ENCODE measurements at regions not wholly inside any gene's neighbourhood (a gene's known extent, or its start where the extent isn't known, plus 50 kb on each side); places are given as distances from the start of the nearest gene placed in this dataset.

GRCh38 chr6:16982807-16983206 is 119.0 kb upstream of the STMND1 start:
- H3K27me3 ChIP-seq (ENCODE audit: control insufficient read depth in 5 of 5, insufficient read depth in 4 of 5, low read length in 5 of 5) = no peaks in the 10 kb centered on the region
- H3K27ac ChIP-seq (ENCODE audit: low read depth, low read length) = no peak overlapping the region
- H3K4me3 ChIP-seq (ENCODE audit: low read depth in 1 of 5, low read length in 5 of 5) = no peak overlapping the region
- H3K4me1 ChIP-seq (ENCODE audit: control insufficient read depth in 5 of 5, insufficient read depth in 5 of 5, low read length in 5 of 5) = peaks cover 3 to 24% (median 11%) of the 10 kb centered on the region in 5 donors
- H3K9ac ChIP-seq (ENCODE audit: low read length in 5 of 5) = no peak overlapping the region
- no peaks in the 10 kb centered on the region for H3K36me3 ChIP-seq (ENCODE audit: control insufficient read depth in 5 of 5, insufficient read depth in 5 of 5, low read length in 5 of 5)
- H3K9me3 ChIP-seq (ENCODE audit: control insufficient read depth in 5 of 5, low read length in 5 of 5) = no peaks in the 10 kb centered on the region

DNA sequence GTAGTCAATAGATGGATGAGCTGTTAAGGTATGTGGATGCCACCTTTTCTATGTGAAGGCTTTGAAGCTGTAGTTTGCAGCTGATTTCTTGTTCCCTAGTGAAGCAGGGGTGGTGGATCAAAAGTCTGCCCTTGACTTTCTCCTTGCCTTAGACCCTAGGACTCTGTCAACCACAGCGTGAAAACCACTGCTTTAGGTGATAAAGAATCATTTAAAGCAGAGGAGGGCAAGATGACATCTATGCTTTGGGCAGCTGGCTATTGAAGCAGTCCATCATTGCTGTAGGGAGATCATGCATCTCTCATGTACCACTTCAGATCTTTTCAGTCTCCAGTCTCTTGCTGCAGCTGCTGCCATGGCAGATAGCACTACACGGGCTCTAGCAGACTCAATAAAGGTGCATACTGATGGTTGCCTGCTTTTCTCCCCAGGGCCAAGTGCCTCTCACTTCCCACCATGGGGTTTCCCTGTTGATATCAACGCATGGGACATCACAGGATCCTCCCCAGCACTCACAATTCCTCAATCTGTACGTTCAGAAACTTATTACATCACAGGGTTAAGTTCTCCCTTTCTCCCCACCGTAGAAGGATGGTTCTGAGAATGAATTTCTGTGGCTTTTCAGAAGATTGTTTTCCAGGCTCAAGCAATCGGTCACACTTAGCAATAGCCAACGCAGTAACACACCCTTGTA is 122.0 kb upstream of the STMND1 start:
- H3K27ac ChIP-seq (ENCODE audit: low read depth, low read length) = no peak overlapping the region
- H3K9me3 ChIP-seq (ENCODE audit: control insufficient read depth in 5 of 5, low read length in 5 of 5) = no peaks in the 10 kb centered on the region
- H3K36me3 ChIP-seq (ENCODE audit: control insufficient read depth in 5 of 5, insufficient read depth in 5 of 5, low read length in 5 of 5) = no peaks in the 10 kb centered on the region
- no peak overlapping the region for H3K4me3 ChIP-seq (ENCODE audit: low read depth in 1 of 5, low read length in 5 of 5)
- H3K4me1 ChIP-seq (ENCODE audit: control insufficient read depth in 5 of 5, insufficient read depth in 5 of 5, low read length in 5 of 5) = peaks cover 0 to 5% (median 0%) of the 10 kb centered on the region in 5 donors
- H3K9ac ChIP-seq (ENCODE audit: low read length in 5 of 5) = no peak overlapping the region
- no peaks in the 10 kb centered on the region for H3K27me3 ChIP-seq (ENCODE audit: control insufficient read depth in 5 of 5, insufficient read depth in 4 of 5, low read length in 5 of 5)

DNA sequence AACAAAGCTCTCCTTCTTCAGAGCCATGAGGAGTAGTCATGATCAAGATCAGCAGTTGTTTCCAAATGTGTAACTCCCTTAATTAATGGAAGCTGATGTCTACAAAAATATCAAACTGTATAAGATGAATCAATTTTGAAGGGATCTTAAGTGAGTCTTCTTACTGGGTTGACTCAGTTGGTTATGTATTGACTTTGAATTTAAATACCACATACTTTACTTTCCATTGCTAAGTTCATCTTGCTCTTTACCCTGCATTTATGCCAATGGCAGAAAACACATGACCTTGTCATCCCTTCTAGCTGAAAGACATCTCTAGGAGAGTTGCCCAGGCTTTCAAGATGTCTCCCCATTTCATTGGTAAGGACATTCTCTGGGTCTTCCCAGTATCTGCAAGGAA is 123.2 kb upstream of the STMND1 start:
- H3K9me3 ChIP-seq (ENCODE audit: control insufficient read depth in 5 of 5, low read length in 5 of 5) = no peaks in the 10 kb centered on the region
- H3K9ac ChIP-seq (ENCODE audit: low read length in 5 of 5) = no peak overlapping the region
- H3K4me1 ChIP-seq (ENCODE audit: control insufficient read depth in 5 of 5, insufficient read depth in 5 of 5, low read length in 5 of 5) = peaks cover 0 to 5% (median 0%) of the 10 kb centered on the region in 5 donors
- H3K4me3 ChIP-seq (ENCODE audit: low read depth in 1 of 5, low read length in 5 of 5) = no peak overlapping the region
- no peaks in the 10 kb centered on the region for H3K36me3 ChIP-seq (ENCODE audit: control insufficient read depth in 5 of 5, insufficient read depth in 5 of 5, low read length in 5 of 5)
- no peaks in the 10 kb centered on the region for H3K27me3 ChIP-seq (ENCODE audit: control insufficient read depth in 5 of 5, insufficient read depth in 4 of 5, low read length in 5 of 5)
- no peak overlapping the region for H3K27ac ChIP-seq (ENCODE audit: low read depth, low read length)

- no peaks in the 10 kb centered on the region for H3K9me3 ChIP-seq (ENCODE audit: control insufficient read depth in 5 of 5, low read length in 5 of 5)
- no peaks in the 10 kb centered on the region for H3K36me3 ChIP-seq (ENCODE audit: control insufficient read depth in 5 of 5, insufficient read depth in 5 of 5, low read length in 5 of 5)
- H3K4me1 ChIP-seq (ENCODE audit: control insufficient read depth in 5 of 5, insufficient read depth in 5 of 5, low read length in 5 of 5) = no peaks in the 10 kb centered on the region
- no peak overlapping the region for H3K4me3 ChIP-seq (ENCODE audit: low read depth in 1 of 5, low read length in 5 of 5)
- no peak overlapping the region for H3K9ac ChIP-seq (ENCODE audit: low read length in 5 of 5)
- H3K27me3 ChIP-seq (ENCODE audit: control insufficient read depth in 5 of 5, insufficient read depth in 4 of 5, low read length in 5 of 5) = peaks cover 0 to 5% (median 0%) of the 10 kb centered on the region in 5 donors
- H3K27ac ChIP-seq (ENCODE audit: low read depth, low read length) = no peak overlapping the region
Observed at GRCh38 chr6:16976385-16977183, 125.3 kb upstream of the STMND1 start.

DNA sequence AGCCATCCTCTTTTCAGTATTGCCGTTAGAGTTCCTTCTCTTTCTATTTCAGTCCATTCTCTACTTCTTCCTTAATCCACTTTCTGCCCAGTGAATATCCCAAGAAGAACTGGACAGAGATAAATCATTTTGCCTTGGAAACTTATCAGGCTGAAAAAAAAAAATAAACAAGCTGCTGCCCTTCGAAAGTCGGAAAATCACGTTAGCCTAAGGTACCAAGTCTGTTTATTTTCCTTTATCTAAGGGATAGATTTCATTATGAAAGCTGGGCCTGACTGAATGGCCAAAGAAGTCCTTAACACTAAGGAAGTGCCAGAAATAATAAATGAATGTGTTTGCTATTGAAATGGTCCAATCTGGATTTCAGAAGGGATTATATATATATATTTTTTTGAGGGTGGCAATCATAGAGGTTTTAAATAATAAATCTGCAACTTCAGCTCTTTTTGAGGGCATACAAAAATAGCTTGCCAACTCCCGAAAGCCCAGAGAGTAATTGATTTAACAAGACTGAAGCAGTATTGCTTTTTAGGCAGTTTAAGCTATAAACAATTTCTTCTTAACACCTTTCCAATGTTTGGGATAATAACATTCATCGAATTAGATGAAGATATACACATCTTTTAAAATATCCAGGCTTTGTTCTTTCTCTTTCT is 127.0 kb upstream of the STMND1 start:
- peaks cover 0 to 8% (median 0%) of the 10 kb centered on the region in 5 donors for H3K27me3 ChIP-seq (ENCODE audit: control insufficient read depth in 5 of 5, insufficient read depth in 4 of 5, low read length in 5 of 5)
- no peak overlapping the region for H3K9ac ChIP-seq (ENCODE audit: low read length in 5 of 5)
- H3K4me3 ChIP-seq (ENCODE audit: low read depth in 1 of 5, low read length in 5 of 5) = no peak overlapping the region
- peaks cover 0 to 2% (median 0%) of the 10 kb centered on the region in 5 donors for H3K4me1 ChIP-seq (ENCODE audit: control insufficient read depth in 5 of 5, insufficient read depth in 5 of 5, low read length in 5 of 5)
- H3K9me3 ChIP-seq (ENCODE audit: control insufficient read depth in 5 of 5, low read length in 5 of 5) = no peaks in the 10 kb centered on the region
- H3K36me3 ChIP-seq (ENCODE audit: control insufficient read depth in 5 of 5, insufficient read depth in 5 of 5, low read length in 5 of 5) = no peaks in the 10 kb centered on the region
- H3K27ac ChIP-seq (ENCODE audit: low read depth, low read length) = no peak overlapping the region

DNA sequence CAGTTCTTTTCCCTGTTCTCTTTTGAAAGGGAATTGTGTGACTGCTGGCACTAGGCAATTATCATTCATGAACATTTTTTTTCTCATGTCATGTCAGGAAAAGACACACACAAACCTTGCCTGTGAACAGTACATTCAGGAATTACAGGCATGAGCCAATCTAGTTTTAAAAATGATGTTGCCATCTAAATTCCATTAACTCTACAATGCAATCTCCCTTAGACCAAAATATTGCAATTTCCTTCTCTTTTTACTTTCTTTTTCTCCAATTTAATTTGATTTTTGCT is 127.5 kb upstream of the STMND1 start:
- H3K36me3 ChIP-seq (ENCODE audit: control insufficient read depth in 5 of 5, insufficient read depth in 5 of 5, low read length in 5 of 5) = no peaks in the 10 kb centered on the region
- H3K9ac ChIP-seq (ENCODE audit: low read length in 5 of 5) = no peak overlapping the region
- H3K27ac ChIP-seq (ENCODE audit: low read depth, low read length) = no peak overlapping the region
- peaks cover 0 to 2% (median 0%) of the 10 kb centered on the region in 5 donors for H3K4me1 ChIP-seq (ENCODE audit: control insufficient read depth in 5 of 5, insufficient read depth in 5 of 5, low read length in 5 of 5)
- no peaks in the 10 kb centered on the region for H3K9me3 ChIP-seq (ENCODE audit: control insufficient read depth in 5 of 5, low read length in 5 of 5)
- no peak overlapping the region for H3K4me3 ChIP-seq (ENCODE audit: low read depth in 1 of 5, low read length in 5 of 5)
- peaks cover 0 to 8% (median 0%) of the 10 kb centered on the region in 5 donors for H3K27me3 ChIP-seq (ENCODE audit: control insufficient read depth in 5 of 5, insufficient read depth in 4 of 5, low read length in 5 of 5)

GRCh38 chr6:16973545-16974386 is 128.1 kb upstream of the STMND1 start:
- Histone ChIP-seq H3K27ac (ENCODE audit: low read depth, low read length) (no peak overlapping the region), H3K27me3 (ENCODE audit: control insufficient read depth in 5 of 5, insufficient read depth in 4 of 5, low read length in 5 of 5) (peaks cover 0 to 8% (median 0%) of the 10 kb centered on the region in 5 donors), H3K9ac (ENCODE audit: low read length in 5 of 5) (no peak overlapping the region), H3K4me1 (ENCODE audit: control insufficient read depth in 5 of 5, insufficient read depth in 5 of 5, low read length in 5 of 5) (peaks cover 0 to 2% (median 0%) of the 10 kb centered on the region in 5 donors), H3K36me3 (ENCODE audit: control insufficient read depth in 5 of 5, insufficient read depth in 5 of 5, low read length in 5 of 5) (no peaks in the 10 kb centered on the region), H3K9me3 (ENCODE audit: control insufficient read depth in 5 of 5, low read length in 5 of 5) (no peaks in the 10 kb centered on the region), H3K4me3 (ENCODE audit: low read depth in 1 of 5, low read length in 5 of 5) (no peak overlapping the region)

- Histone ChIP-seq H3K9me3 (ENCODE audit: control insufficient read depth in 5 of 5, low read length in 5 of 5) (no peaks in the 10 kb centered on the region), H3K27me3 (ENCODE audit: control insufficient read depth in 5 of 5, insufficient read depth in 4 of 5, low read length in 5 of 5) (peaks cover 0 to 8% (median 0%) of the 10 kb centered on the region in 5 donors), H3K27ac (ENCODE audit: low read depth, low read length) (no peak overlapping the region), H3K9ac (ENCODE audit: low read length in 5 of 5) (no peak overlapping the region), H3K4me3 (ENCODE audit: low read depth in 1 of 5, low read length in 5 of 5) (no peak overlapping the region), H3K4me1 (ENCODE audit: control insufficient read depth in 5 of 5, insufficient read depth in 5 of 5, low read length in 5 of 5) (peaks cover 0 to 2% (median 0%) of the 10 kb centered on the region in 5 donors), H3K36me3 (ENCODE audit: control insufficient read depth in 5 of 5, insufficient read depth in 5 of 5, low read length in 5 of 5) (no peaks in the 10 kb centered on the region)
Observed at GRCh38 chr6:16973051-16973450, 128.8 kb upstream of the STMND1 start.

- H3K36me3 ChIP-seq (ENCODE audit: control insufficient read depth in 5 of 5, insufficient read depth in 5 of 5, low read length in 5 of 5) = no peaks in the 10 kb centered on the region
- peaks cover 0 to 8% (median 0%) of the 10 kb centered on the region in 5 donors for H3K27me3 ChIP-seq (ENCODE audit: control insufficient read depth in 5 of 5, insufficient read depth in 4 of 5, low read length in 5 of 5)
- H3K9me3 ChIP-seq (ENCODE audit: control insufficient read depth in 5 of 5, low read length in 5 of 5) = no peaks in the 10 kb centered on the region
- no peak overlapping the region for H3K4me3 ChIP-seq (ENCODE audit: low read depth in 1 of 5, low read length in 5 of 5)
- H3K4me1 ChIP-seq (ENCODE audit: control insufficient read depth in 5 of 5, insufficient read depth in 5 of 5, low read length in 5 of 5) = peaks cover 0 to 2% (median 0%) of the 10 kb centered on the region in 5 donors
- H3K27ac ChIP-seq (ENCODE audit: low read depth, low read length) = no peak overlapping the region
- H3K9ac ChIP-seq (ENCODE audit: low read length in 5 of 5) = no peak overlapping the region
Observed at GRCh38 chr6:16972535-16972934, 129.3 kb upstream of the STMND1 start.

Measured in subcutaneous abdominal adipose tissue (tissue), 5 donors.